ENCODE measurements at regions not wholly inside any gene's neighbourhood (a gene's known extent, or its start where the extent isn't known, plus 50 kb on each side); places are given as distances from the start of the nearest gene placed in this dataset.

DNA sequence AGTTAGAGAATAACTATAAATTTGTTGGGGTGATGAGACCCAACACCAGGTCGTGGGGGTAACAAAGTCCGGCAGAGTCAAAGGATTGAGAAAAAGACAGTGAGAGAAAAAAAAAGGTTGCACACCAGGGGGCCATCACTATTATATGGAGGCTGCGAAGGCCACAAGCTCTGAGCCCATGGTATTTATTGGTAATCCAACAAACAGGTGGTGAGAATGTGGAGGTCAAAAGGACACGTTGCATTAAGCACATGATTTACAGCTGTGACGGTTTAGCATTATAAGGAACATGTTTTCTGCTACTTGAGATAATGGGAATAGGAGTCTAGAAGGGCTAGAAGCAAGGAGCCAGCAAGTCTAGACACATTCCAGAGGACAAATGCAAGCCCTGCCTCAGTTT is 2202.2 kb upstream of the C9orf72 start:
- no peak overlapping the region for H3K27ac ChIP-seq (ENCODE audit: insufficient read depth, low read length)
- H4K8ac ChIP-seq (ENCODE audit: low read depth in 2 of 2, low read length in 2 of 2) = no peak overlapping the region
- in situ Hi-C loops (cut with MboI; ENCODE audit: low sequenced_read_pairs) (no loop called here), intact Hi-C loops (cut with micrococcal nuclease) (no loop called here), dilution Hi-C loops (cut with HindIII; ENCODE audit: low sequenced_read_pairs, unreplicated experiment) (no loop called here)
- H3K4me2 ChIP-seq (ENCODE audit: low read depth, low read length) = no peak overlapping the region
- no peak overlapping the region for H2AK5ac ChIP-seq (ENCODE audit: low read depth, low read length)
- TF ChIP-seq MAFK (IDR thresholded peaks at IDR 0.05; ENCODE audit: low read depth, low read length) (no peak), MAZ (IDR thresholded peaks at IDR 0.05; ENCODE audit: borderline replicate concordance, low read depth, low read length) (no peak), BHLHE40 (IDR thresholded peaks at IDR 0.05; ENCODE audit: low read depth, low read length) (no peak), RCOR1 (IDR thresholded peaks at IDR 0.05; ENCODE audit: insufficient replicate concordance, low read length) (no peak), SMC3 (IDR thresholded peaks at IDR 0.05; ENCODE audit: low read depth, low read length) (no peak), FOS (IDR thresholded peaks at IDR 0.05; ENCODE audit: low read depth, low read length) (no peak), RAD21 (IDR thresholded peaks at IDR 0.05; ENCODE audit: low read length) (no peak), MXI1 (IDR thresholded peaks at IDR 0.05; ENCODE audit: borderline replicate concordance, low read depth, low read length) (no peak), CHD1 (IDR thresholded peaks at IDR 0.05; ENCODE audit: low read depth, low read length) (no peak), POLR2A (IDR thresholded peaks at IDR 0.05; ENCODE audit: low read depth, low read length) (no peak), NFE2L2 (IDR thresholded peaks at IDR 0.05; ENCODE audit: low read depth, low read length) (no peak), RFX5 (IDR thresholded peaks at IDR 0.05; ENCODE audit: low read depth, low read length) (no peak), CEBPB (IDR thresholded peaks at IDR 0.05; ENCODE audit: low read depth, low read length) (no peak)
- TF ChIP-seq, protein P1, sequence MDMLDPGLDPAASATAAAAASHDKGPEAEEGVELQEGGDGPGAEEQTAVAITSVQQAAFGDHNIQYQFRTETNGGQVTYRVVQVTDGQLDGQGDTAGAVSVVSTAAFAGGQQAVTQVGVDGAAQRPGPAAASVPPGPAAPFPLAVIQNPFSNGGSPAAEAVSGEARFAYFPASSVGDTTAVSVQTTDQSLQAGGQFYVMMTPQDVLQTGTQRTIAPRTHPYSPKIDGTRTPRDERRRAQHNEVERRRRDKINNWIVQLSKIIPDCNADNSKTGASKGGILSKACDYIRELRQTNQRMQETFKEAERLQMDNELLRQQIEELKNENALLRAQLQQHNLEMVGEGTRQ (IDR thresholded peaks at IDR 0.05; ENCODE audit: low read depth, low read length) = no peak
- TF ChIP-seq, protein P2, sequence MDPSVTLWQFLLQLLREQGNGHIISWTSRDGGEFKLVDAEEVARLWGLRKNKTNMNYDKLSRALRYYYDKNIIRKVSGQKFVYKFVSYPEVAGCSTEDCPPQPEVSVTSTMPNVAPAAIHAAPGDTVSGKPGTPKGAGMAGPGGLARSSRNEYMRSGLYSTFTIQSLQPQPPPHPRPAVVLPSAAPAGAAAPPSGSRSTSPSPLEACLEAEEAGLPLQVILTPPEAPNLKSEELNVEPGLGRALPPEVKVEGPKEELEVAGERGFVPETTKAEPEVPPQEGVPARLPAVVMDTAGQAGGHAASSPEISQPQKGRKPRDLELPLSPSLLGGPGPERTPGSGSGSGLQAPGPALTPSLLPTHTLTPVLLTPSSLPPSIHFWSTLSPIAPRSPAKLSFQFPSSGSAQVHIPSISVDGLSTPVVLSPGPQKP (IDR thresholded peaks at IDR 0.05; ENCODE audit: borderline replicate concordance, low read depth, low read length) = no peak
- TF ChIP-seq, protein P3, sequence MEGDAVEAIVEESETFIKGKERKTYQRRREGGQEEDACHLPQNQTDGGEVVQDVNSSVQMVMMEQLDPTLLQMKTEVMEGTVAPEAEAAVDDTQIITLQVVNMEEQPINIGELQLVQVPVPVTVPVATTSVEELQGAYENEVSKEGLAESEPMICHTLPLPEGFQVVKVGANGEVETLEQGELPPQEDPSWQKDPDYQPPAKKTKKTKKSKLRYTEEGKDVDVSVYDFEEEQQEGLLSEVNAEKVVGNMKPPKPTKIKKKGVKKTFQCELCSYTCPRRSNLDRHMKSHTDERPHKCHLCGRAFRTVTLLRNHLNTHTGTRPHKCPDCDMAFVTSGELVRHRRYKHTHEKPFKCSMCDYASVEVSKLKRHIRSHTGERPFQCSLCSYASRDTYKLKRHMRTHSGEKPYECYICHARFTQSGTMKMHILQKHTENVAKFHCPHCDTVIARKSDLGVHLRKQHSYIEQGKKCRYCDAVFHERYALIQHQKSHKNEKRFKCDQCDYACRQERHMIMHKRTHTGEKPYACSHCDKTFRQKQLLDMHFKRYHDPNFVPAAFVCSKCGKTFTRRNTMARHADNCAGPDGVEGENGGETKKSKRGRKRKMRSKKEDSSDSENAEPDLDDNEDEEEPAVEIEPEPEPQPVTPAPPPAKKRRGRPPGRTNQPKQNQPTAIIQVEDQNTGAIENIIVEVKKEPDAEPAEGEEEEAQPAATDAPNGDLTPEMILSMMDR (conservative IDR thresholded peaks at IDR 0.05; ENCODE audit: low read depth, low read length) = no peak
- no peaks in the 10 kb centered on the region for H3K9me1 ChIP-seq (ENCODE audit: insufficient read depth, low read length)
- POLR2A ChIA-PET (ENCODE audit: unreplicated experiment) = no interaction called here
- no peak overlapping the region for H2BK5ac ChIP-seq (ENCODE audit: low read depth, low read length, poor library complexity, severe bottlenecking)
- H3K27me3 ChIP-seq (ENCODE audit: control insufficient read depth, insufficient read depth, low read length) = no peaks in the 10 kb centered on the region
- H4K5ac ChIP-seq (ENCODE audit: low read depth, low read length) = no peak overlapping the region
- H4K20me1 ChIP-seq (ENCODE audit: insufficient read depth, low read length) = no peaks in the 10 kb centered on the region
- H3K9ac ChIP-seq (ENCODE audit: low read depth, low read length) = no peak overlapping the region
- no peak overlapping the region for H3K18ac ChIP-seq (ENCODE audit: low read depth, low read length)
- H3K23ac ChIP-seq (ENCODE audit: low read depth, low read length) = no peak overlapping the region
- no peak overlapping the region for H2BK15ac ChIP-seq (ENCODE audit: low read depth, low read length)
- no peaks in the 10 kb centered on the region for H3K4me1 ChIP-seq (ENCODE audit: control insufficient read depth, insufficient read depth, low read length)
- no peak overlapping the region for H2BK120ac ChIP-seq (ENCODE audit: low read depth, low read length)
- no peak overlapping the region for H3K4me3 ChIP-seq (ENCODE audit: insufficient read depth, low read depth, low read length)
- H2BK20ac ChIP-seq (ENCODE audit: low read depth, low read length) = no peak overlapping the region
- H2AFZ ChIP-seq (replicated peaks; ENCODE audit: low read length, poor library complexity) = no peak overlapping the region
- no peak overlapping the region for H3K4ac ChIP-seq (ENCODE audit: low read depth, low read length)
- CTCF ChIA-PET = no interaction called here
- H3K79me1 ChIP-seq (ENCODE audit: low read depth in 1 of 2, low read length in 2 of 2) = no peaks in the 10 kb centered on the region
- no peak for ATAC-seq (ENCODE audit: low read depth)
- H3K9me3 ChIP-seq (ENCODE audit: control insufficient read depth, insufficient read depth, low read length) = peaks cover 3% of the 10 kb centered on the region; the same call in 1 of the 2 replicates
- no peak overlapping the region for H3K56ac ChIP-seq (ENCODE audit: extremely low read depth, insufficient read depth, low read length)
- H3K14ac ChIP-seq (replicated peaks; ENCODE audit: low read depth, low read length) = no peak overlapping the region
- DNase-seq = no peak
- 80% methylated on average over 1 of the region's 5 CpGs; no CpG with 5 or more reads in 1 of the 2 experiments for WGBS, 2 experiments (ENCODE audit: extremely low coverage in 2 of 2, insufficient read length in 1 of 2)
- no peak overlapping the region for H4K91ac ChIP-seq (ENCODE audit: insufficient read depth, low read depth, low read length)
- no peak overlapping the region for H2AK9ac ChIP-seq (replicated peaks; ENCODE audit: low read depth, low read length, poor library complexity)
- no peaks in the 10 kb centered on the region for H3K36me3 ChIP-seq (ENCODE audit: control insufficient read depth, insufficient read depth, low read length)
- no TSS peak for BruUV-seq (replicated peaks)
